GF-D8 (cell line): ENCODE measurements at regions not wholly inside any gene's neighbourhood (a gene's known extent, or its start where the extent isn't known, plus 50 kb on each side); places are given as distances from the start of the nearest gene placed in this dataset.

Experiments
- DNase-seq: peaks from one replicate; lab custom pipeline; 2025; lab: John Stamatoyannopoulos, UW

- no peak for DNase-seq
Observed at GRCh38 chr10:47104786-47105385, 193.7 kb downstream of the PTPN20 start.

- no peak for DNase-seq
Observed at GRCh38 chr10:47107007-47107747, 192.8 kb upstream of the GDF10 start.

DNA sequence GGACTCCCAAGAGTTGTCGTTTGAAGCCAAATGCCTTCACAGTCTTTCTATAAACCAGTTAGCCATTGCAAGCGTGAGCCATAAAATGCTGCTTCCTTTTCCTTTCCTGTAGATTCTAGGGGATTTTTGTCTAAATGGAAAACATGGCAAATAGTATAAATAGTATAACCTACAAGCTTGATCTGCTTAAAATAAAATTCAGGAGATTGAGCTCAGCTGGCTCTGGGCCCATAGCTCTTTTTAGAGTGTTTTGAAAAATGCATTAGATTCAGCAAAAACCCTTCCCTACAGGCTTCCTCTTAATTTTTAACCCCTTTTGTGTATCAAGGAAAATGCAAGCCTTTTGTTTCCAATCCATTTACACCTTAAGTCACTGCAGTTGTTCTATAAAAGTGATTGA, 190.1 kb upstream of the GDF10 start:
- DNase-seq = no peak

GRCh38 chr10:47111329-47111862, 188.6 kb upstream of the GDF10 start:
- DNase-seq = no peak

DNA sequence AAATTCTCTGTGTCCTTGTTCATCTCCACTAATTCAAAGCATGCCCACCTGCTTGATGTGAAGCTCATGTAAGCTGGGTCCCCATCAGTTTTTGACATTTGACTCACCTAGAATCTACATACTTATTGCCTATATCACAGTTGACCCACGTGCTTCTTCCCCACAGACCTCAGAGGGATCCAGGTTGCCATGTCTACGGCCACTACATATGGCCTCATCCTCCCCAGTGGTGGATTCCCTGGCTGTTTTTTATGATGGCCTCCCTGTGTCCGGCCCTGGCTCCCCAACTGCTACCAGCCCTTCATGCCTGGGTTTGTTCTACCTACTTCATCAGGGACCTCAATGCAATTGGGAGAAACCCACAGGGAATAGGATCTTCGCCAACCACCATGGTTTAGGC, 187.4 kb upstream of the GDF10 start:
- no peak for DNase-seq

DNA sequence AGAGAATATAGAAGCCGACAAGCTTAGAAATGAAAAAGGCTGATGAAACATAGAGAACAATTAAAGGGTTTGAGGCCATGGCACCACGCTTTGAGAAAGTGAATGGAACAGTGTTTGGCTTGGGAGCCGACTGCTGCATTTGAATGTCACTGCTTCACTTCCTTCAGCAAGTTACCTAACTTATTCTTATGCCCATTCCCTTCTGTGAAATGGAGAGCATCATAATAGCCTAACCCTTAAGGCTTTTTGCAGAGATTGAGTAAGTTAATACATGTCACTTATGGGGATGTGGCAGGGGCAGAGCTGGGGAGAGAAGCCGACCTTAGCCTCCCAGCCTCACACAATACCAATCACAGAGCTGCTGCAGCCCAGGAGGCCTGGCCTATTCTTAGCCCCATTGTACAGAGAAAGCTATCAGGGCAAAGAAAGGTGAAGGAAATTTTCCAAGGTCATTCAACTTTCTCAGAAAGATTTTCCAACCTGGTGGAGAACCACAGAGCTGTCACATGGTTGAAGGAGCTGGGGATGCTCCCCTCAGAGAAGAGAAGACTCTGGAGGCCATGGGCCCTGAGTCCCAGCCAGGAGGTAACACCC, 186.0 kb upstream of the GDF10 start:
- no peak for DNase-seq

DNA sequence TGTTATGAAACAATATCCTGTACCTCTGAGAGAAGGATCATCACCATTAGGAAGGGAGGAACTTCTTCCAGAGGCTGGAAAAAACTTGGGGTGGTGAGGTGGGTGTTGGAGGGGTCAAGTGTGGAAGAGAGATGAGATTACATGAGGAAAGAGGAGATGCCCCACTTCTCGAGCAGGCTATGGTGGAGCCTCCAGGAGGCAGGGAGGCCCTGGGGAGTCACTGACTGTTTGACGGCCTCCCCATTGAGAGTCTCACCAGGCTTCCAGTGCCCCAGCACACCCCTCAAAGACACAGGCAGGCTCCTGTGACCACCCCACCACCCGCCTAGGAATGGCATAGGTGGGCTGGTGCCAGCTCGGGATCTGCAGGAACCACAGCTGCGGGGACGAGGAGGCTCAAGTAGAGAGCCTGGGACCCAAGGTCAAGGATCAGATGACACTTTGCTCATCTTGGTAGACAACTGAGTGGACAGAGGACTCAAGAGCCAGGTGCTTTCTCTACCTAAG, 185.3 kb upstream of the GDF10 start:
- no peak for DNase-seq

- no peak for DNase-seq
Observed at GRCh38 chr10:47115322-47115721, 184.7 kb upstream of the GDF10 start.

- DNase-seq = no peak
Observed at GRCh38 chr10:47116445-47116844, 183.6 kb upstream of the GDF10 start.

- no peak for DNase-seq
Observed at GRCh38 chr10:47118326-47118725, 181.7 kb upstream of the GDF10 start.

DNA sequence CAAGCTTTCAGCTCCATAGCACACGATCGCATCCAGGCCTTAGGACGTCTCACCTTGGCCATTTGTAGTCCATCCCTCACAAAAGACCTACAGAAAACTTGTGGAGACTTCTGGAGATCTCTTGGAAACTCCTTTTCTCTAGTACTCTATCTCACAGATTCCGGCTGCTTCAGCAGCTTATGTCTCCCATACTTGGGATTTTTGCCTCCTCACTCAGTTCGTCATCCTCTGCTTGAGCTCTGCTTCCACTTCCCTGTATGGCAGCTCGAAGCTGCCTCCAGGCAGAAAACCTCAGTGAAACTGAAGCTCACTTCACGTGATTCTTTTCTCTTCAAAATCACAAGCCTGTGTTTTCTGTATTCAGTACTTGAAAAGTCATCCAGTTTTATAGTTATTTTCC, 178.7 kb upstream of the GDF10 start:
- DNase-seq = no peak

GRCh38 chr10:47123716-47124288, 176.2 kb upstream of the GDF10 start:
- no peak for DNase-seq

GRCh38 chr10:47127188-47127785, 172.7 kb upstream of the GDF10 start:
- DNase-seq = no peak

DNA sequence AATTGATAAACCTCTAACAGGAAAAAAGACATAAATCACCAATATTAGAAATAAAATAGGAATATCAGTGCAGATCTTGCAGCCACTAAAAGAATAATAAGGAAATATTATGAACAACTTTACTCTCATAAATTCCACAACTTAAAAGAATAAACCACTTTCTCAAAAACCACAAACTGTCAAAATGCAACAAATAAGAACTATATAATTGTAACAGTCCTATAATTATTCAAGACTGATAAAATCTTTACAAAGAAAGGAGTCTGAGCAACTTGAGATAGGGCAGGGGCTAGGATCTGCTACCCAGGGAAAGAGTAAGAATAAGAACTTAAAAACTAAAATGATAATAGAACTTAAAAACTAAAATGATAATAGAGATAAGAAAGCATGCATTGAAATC, 169.5 kb upstream of the GDF10 start:
- DNase-seq = no peak

DNA sequence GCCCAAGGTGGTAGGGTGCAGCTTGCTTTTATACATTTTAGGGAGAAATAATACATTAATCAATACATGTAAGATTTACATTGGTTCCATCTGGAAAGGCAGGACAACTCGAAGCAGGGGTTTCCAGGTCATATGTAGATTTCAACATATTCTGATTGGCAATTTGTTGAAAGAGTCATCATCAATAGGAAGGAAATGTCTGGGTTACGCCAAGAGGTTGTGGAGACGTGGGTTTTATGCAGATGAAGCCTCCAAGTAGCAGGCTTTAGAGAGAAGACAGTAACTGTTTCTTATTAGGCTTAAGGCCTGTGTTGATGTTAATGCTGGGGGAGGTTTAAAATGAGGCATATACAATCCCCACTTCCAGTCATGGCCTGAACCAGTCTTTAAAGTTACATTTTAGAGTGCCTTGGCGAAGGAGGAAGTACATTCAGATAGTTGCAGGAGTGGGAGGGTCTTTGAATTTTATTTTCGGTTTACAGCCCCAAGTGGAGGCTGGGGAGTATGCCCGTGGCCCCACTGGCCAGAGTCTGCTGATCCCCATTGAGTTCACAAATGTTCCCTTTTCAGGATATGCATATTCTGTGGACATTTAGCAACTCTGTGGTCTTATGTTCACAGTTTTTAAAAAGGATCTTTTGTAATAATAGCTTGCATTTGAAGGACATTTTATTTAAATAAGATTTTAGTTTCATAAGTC, 166.0 kb upstream of the GDF10 start:
- no peak for DNase-seq

- DNase-seq = no peak
Observed at GRCh38 chr10:47136866-47137265, 163.1 kb upstream of the GDF10 start.

GRCh38 chr10:47137311-47137851, 162.6 kb upstream of the GDF10 start:
- DNase-seq = no peak

DNA sequence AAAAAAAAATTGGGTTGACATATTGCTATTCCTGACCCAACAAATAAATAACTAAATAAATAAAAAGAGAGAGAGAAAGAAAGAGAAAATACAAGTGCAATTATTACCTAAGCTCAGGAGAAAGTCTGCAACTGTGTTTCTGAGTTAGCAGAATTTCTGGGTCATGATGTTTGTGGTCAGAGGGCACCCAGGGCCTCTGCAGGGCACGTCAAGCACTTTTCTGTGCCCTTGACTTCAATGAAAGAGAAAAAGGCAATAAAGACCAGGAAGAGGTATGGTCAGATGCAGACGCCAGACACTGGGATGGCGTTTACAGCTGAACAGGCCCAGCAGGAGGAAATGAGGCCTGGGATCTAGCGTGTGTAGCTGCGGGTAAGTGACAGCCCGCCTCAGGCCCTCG, 160.9 kb upstream of the GDF10 start:
- DNase-seq = no peak

DNA sequence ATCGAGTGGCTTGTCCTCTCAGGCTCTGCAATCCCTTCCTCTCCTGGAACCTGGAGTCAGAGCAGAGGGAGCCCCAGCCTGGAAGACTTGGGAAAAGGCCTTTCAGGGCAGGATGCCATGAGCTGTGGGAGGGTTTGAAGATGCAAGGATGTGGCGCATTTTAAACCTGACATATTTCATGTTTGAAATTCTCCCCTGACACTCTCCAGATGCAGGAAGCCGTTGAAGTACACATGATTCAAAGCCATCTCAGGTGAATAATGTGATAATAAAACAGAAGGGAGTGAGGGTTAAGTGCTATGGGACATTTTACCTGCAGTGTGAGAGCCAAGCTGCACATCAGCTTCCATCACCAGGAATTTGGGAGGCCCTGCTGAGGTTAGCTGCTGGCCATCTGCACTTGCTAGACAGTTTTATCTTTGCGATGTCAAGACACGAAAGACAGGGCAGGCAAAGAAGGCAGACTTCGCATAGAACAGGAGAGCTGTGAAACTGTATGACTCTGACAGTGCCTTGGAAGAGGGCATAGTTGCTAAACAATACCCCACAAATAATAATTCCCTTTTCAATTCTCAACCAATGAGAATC, 159.1 kb upstream of the GDF10 start:
- no peak for DNase-seq

DNA sequence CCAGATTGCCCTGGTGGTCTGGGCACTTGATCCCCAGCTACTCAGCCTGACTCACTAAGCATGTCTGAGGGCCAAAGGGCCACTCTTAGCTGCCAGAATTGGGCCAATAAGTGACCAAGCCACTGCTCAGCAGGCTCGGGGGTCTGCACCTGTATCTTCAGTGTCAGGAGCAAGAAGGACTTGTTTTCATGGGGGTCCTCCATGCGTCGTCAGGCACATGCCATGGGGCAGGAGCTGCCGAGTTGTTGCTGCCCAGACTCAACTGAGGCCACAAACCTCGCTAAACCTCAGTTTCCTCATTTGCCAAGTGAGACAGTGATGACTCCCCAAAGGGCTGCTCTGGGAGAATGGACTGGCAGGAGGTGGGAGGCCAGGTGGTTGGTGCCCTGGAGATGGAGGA, 158.6 kb upstream of the GDF10 start:
- no peak for DNase-seq

DNA sequence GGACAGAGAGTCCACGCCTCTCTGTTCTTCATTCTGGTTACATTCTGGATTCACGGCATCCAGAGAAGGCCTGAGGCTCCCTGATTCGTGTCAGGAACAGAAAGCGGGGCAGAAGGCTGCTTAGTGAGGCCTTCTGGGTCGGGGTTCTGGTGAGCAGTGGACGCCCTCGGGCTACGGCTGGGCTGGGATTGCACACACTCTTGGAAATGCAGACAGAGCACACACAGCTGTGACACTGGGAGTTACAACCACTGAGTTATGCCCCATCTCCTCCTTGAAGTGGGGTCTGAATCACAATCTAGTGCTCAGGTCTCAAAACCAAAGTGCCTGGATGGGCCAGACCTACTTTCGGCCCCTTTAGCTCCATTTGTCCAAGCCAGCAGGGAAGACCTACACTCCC, 156.9 kb upstream of the GDF10 start:
- DNase-seq = no peak
